Brain microvascular endothelial cell (primary cell): ENCODE measurements at regions not wholly inside any gene's neighbourhood (a gene's known extent, or its start where the extent isn't known, plus 50 kb on each side); places are given as distances from the start of the nearest gene placed in this dataset.
"Not testable (repeated sequence)": the region's sequence is repeated elsewhere in the genome, so short reads cannot be mapped to it uniquely, and the experiment has no call there.

Experiments used
- DNase-seq: peaks from one replicate; pipeline ENCODE4 v3.0.0-alpha.2; 2020
- H3K27ac ChIP-seq: fragments of 250-450 bp; sonication (Bioruptor Pico); 2 replicates; pipeline ENCODE4 v1.5.1; 2020; ENCODE audit warnings: mild to moderate bottlenecking, moderate library complexity
- H3K27me3 ChIP-seq: fragments of 250-450 bp; sonication (Bioruptor Pico); replicated peaks from 2 replicates; pipeline ENCODE4 v1.5.1; 2020; ENCODE audit warnings: mild to moderate bottlenecking
- H3K36me3 ChIP-seq: fragments of 250-450 bp; sonication (Bioruptor Pico); replicated peaks from 2 replicates; pipeline ENCODE4 v1.5.1; 2020; ENCODE audit warnings: mild to moderate bottlenecking
- H3K4me3 ChIP-seq: 2 replicates; pipeline ENCODE4 v1.5.1; 2011; ENCODE audit warnings: low read depth, mild to moderate bottlenecking, control low read depth, low read length, moderate library complexity
- in situ Hi-C: cut with HindIII; loops from 2 replicates; pipeline ENCODE4 v1.10.0; 2017; ENCODE audit warnings: low sequenced_read_pairs, low pct_ligation_motif_present
- TF ChIP-seq, protein P1 (sequence below): IDR thresholded peaks from 2 replicates; pipeline ENCODE4 v1.5.1; 2011; ENCODE audit warnings: low read depth, mild to moderate bottlenecking, moderate library complexity, low read length, control low read depth, inconsistent platforms; ENCODE audit errors: missing control alignments

DNA sequence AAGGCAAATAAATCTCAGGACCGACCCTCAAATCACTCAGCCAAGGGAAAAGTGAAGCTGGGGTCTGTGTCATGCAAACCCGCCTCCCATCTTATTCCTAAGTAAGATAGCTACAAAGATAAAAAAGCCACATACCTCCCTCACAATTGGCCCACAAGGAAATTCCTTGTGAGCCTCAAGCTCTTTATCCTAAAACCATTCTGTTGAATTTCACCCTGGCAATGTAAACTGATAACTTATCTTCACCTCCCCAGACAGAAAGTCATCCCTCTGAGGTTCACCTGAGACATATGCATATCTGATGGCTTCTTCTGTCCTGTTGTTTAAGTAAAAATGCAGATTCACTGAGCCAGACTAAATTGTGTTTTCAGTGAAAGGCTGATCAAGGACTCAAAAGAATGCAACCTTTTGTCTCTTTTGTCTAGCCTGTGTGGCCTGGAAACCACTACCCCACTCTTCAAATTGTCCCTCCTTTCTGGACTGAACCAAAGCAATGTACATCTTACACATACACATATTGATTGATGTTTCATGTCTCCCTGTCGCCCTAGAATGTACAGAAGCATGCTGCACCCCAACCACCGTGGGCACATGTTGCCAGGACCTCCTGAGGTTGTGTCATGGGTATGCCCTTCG is 91.3 kb downstream of the MFAP3L start:
- Histone ChIP-seq H3K27ac (no peak overlapping the region), H3K36me3 (no peaks in the 10 kb centered on the region), H3K27me3 (no peaks in the 10 kb centered on the region), H3K4me3 (no peak overlapping the region)
- in situ Hi-C loops, result no loop called here
- no peak for DNase-seq
- TF ChIP-seq, protein P1, sequence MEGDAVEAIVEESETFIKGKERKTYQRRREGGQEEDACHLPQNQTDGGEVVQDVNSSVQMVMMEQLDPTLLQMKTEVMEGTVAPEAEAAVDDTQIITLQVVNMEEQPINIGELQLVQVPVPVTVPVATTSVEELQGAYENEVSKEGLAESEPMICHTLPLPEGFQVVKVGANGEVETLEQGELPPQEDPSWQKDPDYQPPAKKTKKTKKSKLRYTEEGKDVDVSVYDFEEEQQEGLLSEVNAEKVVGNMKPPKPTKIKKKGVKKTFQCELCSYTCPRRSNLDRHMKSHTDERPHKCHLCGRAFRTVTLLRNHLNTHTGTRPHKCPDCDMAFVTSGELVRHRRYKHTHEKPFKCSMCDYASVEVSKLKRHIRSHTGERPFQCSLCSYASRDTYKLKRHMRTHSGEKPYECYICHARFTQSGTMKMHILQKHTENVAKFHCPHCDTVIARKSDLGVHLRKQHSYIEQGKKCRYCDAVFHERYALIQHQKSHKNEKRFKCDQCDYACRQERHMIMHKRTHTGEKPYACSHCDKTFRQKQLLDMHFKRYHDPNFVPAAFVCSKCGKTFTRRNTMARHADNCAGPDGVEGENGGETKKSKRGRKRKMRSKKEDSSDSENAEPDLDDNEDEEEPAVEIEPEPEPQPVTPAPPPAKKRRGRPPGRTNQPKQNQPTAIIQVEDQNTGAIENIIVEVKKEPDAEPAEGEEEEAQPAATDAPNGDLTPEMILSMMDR, result no peak

- no peak overlapping the region for H3K4me3 ChIP-seq
- in situ Hi-C loops, result no loop called here
- TF ChIP-seq, protein P1, result no peak
- H3K36me3 ChIP-seq, result no peaks in the 10 kb centered on the region
- DNase-seq, result no peak
- H3K27me3 ChIP-seq, result no peaks in the 10 kb centered on the region
- H3K27ac ChIP-seq, result no peak overlapping the region
Observed at GRCh38 chr4:169933531-169933930, 92.7 kb downstream of the MFAP3L start.

- Histone ChIP-seq H3K27ac (no peak overlapping the region), H3K4me3 (no peak overlapping the region), H3K36me3 (no peaks in the 10 kb centered on the region), H3K27me3 (no peaks in the 10 kb centered on the region)
- no peak for DNase-seq
- TF ChIP-seq, protein P1, result no peak
- in situ Hi-C loops, result no loop called here
Observed at GRCh38 chr4:169931964-169932363, 94.2 kb downstream of the MFAP3L start.

DNA sequence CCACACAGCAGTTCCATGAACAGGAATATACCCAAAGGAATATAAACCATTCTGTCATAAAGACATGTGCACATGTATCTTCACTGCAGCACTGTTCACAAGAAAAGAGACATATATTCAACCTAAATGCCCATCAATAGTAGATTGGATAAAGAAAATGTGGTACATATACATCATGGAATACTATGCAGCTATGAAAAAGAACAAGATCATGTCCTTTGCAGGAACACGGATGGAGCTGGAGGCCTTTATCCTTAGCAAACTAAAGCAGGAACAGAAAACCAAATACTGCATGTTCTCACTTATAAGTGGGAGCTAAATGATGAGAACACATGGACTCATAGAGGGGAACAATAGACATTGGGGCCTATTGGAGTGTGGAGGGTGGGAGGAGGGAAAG is 95.4 kb downstream of the MFAP3L start:
- DNase-seq, H3K27ac ChIP-seq: not testable (repeated sequence)

DNA sequence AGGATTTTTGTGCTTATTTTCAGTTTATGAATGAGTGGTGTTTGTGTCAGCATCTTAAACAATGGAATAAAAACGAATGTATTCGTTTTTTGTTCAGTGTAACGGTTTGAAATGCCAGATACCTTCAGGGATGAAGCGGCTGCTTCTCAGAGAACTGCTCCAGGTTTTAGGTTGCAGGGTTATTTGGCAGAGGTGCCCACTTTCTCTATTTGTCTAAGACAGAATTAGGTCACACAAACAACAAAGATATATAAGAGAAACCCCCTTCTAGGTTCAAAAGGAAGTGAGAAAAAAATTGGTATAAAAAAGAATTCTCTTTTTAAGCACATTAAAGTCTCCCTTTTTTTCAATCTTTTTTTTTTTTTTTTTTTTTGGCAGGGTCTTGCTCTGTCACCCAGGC is 98.9 kb downstream of the MFAP3L start:
- Histone ChIP-seq H3K27ac (no peak overlapping the region), H3K4me3 (no peak overlapping the region), H3K36me3 (no peaks in the 10 kb centered on the region), H3K27me3 (no peaks in the 10 kb centered on the region)
- in situ Hi-C loops, result no loop called here
- TF ChIP-seq, protein P1, result no peak
- DNase-seq, result no peak

More for the DNA sequence above, 95.4 kb downstream of the MFAP3L start:
- H3K4me3 ChIP-seq, in situ Hi-C loops, H3K27me3 ChIP-seq, H3K36me3 ChIP-seq: not testable (repeated sequence)

GRCh38 chr4:169925678-169926077 is 100.5 kb downstream of the MFAP3L start:
- no peak for DNase-seq
- Histone ChIP-seq H3K27me3 (no peaks in the 10 kb centered on the region), H3K36me3 (no peaks in the 10 kb centered on the region), H3K27ac (no peak overlapping the region), H3K4me3 (no peak overlapping the region)
- TF ChIP-seq, protein P1, result no peak
- in situ Hi-C loops, result no loop called here
